ENCODE measurements at regions not wholly inside any gene's neighbourhood (a gene's known extent, or its start where the extent isn't known, plus 50 kb on each side); places are given as distances from the start of the nearest gene placed in this dataset.

DNA sequence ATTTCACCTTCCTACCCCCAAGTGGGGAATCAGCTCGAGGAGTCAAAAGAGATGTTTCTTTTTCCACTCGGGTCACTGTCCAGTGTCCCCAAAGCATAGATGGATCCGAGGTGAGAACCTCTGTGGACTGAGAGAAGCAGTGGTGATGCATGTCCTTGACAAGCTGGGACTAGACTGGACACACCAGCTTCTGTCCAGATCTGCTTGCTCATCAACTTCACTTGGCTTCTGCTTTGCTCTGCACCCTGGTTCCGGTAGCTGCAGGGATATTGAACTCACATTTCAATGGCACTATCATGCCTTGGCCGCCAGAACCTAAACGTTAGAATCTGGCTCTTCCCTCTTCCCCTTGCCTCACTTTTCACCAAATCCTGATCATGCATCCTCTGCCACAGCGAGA lies 50.3 kb upstream of the CXCL12 start:
- WGBS, 2 donors (ENCODE audit: extremely low coverage in 2 of 2, insufficient read length in 2 of 2, insufficient replicate concordance in 1 of 2), result no CpG with 5 or more reads among the region's 7 CpGs

DNA sequence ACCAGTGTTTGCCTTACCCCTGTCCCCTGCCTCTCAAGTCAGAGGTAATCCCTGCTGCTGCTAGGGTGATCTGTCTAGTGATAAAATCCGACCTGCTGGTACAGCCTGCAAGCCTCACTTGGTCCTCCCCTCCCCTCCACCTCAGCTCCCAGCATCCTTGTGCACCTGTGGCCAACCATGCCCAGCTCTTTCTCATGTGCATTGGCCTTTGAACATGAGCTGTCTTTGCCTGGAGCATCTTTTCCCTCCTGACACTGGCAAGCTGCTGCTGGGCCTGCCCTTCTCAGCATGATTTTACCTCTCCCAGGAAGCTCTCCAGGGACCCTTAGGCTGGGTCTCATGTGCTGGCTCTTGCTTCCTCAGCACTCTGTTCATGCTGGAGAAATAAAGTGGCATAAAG lies 51.3 kb upstream of the CXCL12 start:
- H4K8ac ChIP-seq (ENCODE audit: low read depth, low read length), result no peak overlapping the region
- H3K9me3 ChIP-seq (replicated peaks in 1 of 2; ENCODE audit: control insufficient read depth in 2 of 2, insufficient read depth in 1 of 2, low read depth in 1 of 2, low read length in 2 of 2), result no peaks in the 10 kb centered on the region
- H3K18ac ChIP-seq (ENCODE audit: low read length), result no peak overlapping the region
- H3K4me3 ChIP-seq (ENCODE audit: low read length in 2 of 2), result peak overlapping the region in 1 of 2 donors; percentile 2
- no peak overlapping the region for H2AFZ ChIP-seq (ENCODE audit: low read length)
- H3K4ac ChIP-seq (ENCODE audit: low read length), result no peak overlapping the region
- no peak overlapping the region for H2AK5ac ChIP-seq (ENCODE audit: low read depth, low read length)
- DNase-seq (ENCODE audit: low spot score), result no peak
- H3K4me2 ChIP-seq (ENCODE audit: insufficient read depth, low read length, poor library complexity, severe bottlenecking), result no peak overlapping the region
- H3K27me3 ChIP-seq (ENCODE audit: control insufficient read depth in 3 of 3, insufficient read depth in 3 of 3, low read depth in 1 of 3, low read length in 3 of 3), result no peaks in the 10 kb centered on the region
- H3K4me1 ChIP-seq (ENCODE audit: control insufficient read depth in 2 of 2, insufficient read depth in 1 of 2, low read depth in 1 of 2, low read length in 2 of 2), result no peaks in the 10 kb centered on the region
- H3K14ac ChIP-seq (ENCODE audit: low read length), result no peak overlapping the region
- H3K36me3 ChIP-seq (replicated peaks in 1 of 2; ENCODE audit: control insufficient read depth in 2 of 2, insufficient read depth in 2 of 2, low read length in 2 of 2), result no peaks in the 10 kb centered on the region
- no peak overlapping the region for H2BK5ac ChIP-seq (ENCODE audit: low read length)
- no peak overlapping the region for H2BK120ac ChIP-seq (ENCODE audit: low read depth, low read length)
- no peak overlapping the region for H2BK15ac ChIP-seq (ENCODE audit: low read length)
- no peak overlapping the region for H3K23ac ChIP-seq (ENCODE audit: low read depth, low read length, poor library complexity)
- no peak overlapping the region for H4K91ac ChIP-seq (ENCODE audit: low read depth, low read length, poor library complexity)
- WGBS, 2 donors (ENCODE audit: extremely low coverage in 2 of 2, insufficient read length in 2 of 2, insufficient replicate concordance in 1 of 2), result no CpG with 5 or more reads among the region's 1 CpG
- no peak overlapping the region for H3K27ac ChIP-seq (replicated peaks; ENCODE audit: low read length)
- no peak overlapping the region for H2BK12ac ChIP-seq (ENCODE audit: low read length)
- H3K79me1 ChIP-seq (ENCODE audit: low read depth, low read length), result no peaks in the 10 kb centered on the region
- H3K9ac ChIP-seq (ENCODE audit: low read depth, low read length, poor library complexity), result no peak overlapping the region

More for the DNA sequence above, 50.3 kb upstream of the CXCL12 start:
- Histone ChIP-seq H3K9me3 (replicated peaks in 1 of 2; ENCODE audit: control insufficient read depth in 2 of 2, insufficient read depth in 1 of 2, low read depth in 1 of 2, low read length in 2 of 2) (no peaks in the 10 kb centered on the region), H2AK5ac (ENCODE audit: low read depth, low read length) (no peak overlapping the region), H2BK15ac (ENCODE audit: low read length) (no peak overlapping the region), H2BK120ac (ENCODE audit: low read depth, low read length) (no peak overlapping the region), H2BK12ac (ENCODE audit: low read length) (no peak overlapping the region), H3K23ac (ENCODE audit: low read depth, low read length, poor library complexity) (no peak overlapping the region), H3K27ac (replicated peaks; ENCODE audit: low read length) (no peak overlapping the region), H2AFZ (ENCODE audit: low read length) (no peak overlapping the region), H3K9ac (ENCODE audit: low read depth, low read length, poor library complexity) (no peak overlapping the region), H4K8ac (ENCODE audit: low read depth, low read length) (no peak overlapping the region), H3K36me3 (replicated peaks in 1 of 2; ENCODE audit: control insufficient read depth in 2 of 2, insufficient read depth in 2 of 2, low read length in 2 of 2) (no peaks in the 10 kb centered on the region), H3K4me3 (ENCODE audit: low read length in 2 of 2) (no peak overlapping the region), H3K79me1 (ENCODE audit: low read depth, low read length) (no peaks in the 10 kb centered on the region), H3K4ac (ENCODE audit: low read length) (no peak overlapping the region), H3K14ac (ENCODE audit: low read length) (no peak overlapping the region), H3K4me2 (ENCODE audit: insufficient read depth, low read length, poor library complexity, severe bottlenecking) (no peak overlapping the region), H3K27me3 (ENCODE audit: control insufficient read depth in 3 of 3, insufficient read depth in 3 of 3, low read depth in 1 of 3, low read length in 3 of 3) (no peaks in the 10 kb centered on the region), H3K18ac (ENCODE audit: low read length) (no peak overlapping the region), H2BK5ac (ENCODE audit: low read length) (no peak overlapping the region), H4K91ac (ENCODE audit: low read depth, low read length, poor library complexity) (no peak overlapping the region), H3K4me1 (ENCODE audit: control insufficient read depth in 2 of 2, insufficient read depth in 1 of 2, low read depth in 1 of 2, low read length in 2 of 2) (no peaks in the 10 kb centered on the region)
- DNase-seq (ENCODE audit: low spot score), result no peak

DNA sequence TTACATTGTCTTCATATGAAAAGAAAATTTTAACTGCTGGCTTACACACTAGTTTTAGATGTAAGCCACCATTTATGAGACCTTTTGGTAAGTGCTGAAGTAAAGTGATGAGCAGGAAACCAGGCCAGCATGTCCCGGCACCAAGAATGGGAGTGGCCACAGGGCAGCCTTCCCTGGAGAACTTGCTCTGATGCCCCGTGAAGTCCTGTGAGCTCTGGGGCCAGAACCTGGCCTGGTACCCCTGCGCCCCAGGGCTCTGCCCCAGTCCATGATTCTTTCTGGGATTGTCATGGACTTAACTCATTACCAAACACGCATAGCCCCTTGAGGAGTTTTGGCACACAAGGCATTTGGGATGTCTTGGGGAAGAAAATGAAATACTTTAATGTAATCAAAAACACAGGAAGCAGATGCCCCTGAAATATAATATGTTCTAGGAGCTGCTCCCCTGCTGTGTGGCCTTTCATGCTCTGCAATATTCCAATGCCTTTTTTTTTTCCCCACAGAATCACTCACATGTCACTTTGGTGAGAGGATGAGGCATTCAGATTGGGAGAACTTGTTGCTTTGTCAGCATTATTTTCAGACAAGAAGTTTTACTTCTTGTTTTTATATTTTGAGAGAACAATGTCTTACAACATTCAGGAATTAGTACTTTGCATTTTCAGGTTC lies 53.1 kb upstream of the CXCL12 start:
- H2AK5ac ChIP-seq (ENCODE audit: low read depth, low read length), result no peak overlapping the region
- H4K91ac ChIP-seq (ENCODE audit: low read depth, low read length, poor library complexity), result no peak overlapping the region
- no peaks in the 10 kb centered on the region for H3K79me1 ChIP-seq (ENCODE audit: low read depth, low read length)
- H3K27ac ChIP-seq (replicated peaks; ENCODE audit: low read length), result no peak overlapping the region
- no CpG with 5 or more reads among the region's 4 CpGs for WGBS, 2 donors (ENCODE audit: extremely low coverage in 2 of 2, insufficient read length in 2 of 2, insufficient replicate concordance in 1 of 2)
- H3K4me2 ChIP-seq (ENCODE audit: insufficient read depth, low read length, poor library complexity, severe bottlenecking), result no peak overlapping the region
- no peak overlapping the region for H2BK12ac ChIP-seq (ENCODE audit: low read length)
- H3K4ac ChIP-seq (ENCODE audit: low read length), result no peak overlapping the region
- DNase-seq (ENCODE audit: low spot score), result no peak
- no peaks in the 10 kb centered on the region for H3K36me3 ChIP-seq (replicated peaks in 1 of 2; ENCODE audit: control insufficient read depth in 2 of 2, insufficient read depth in 2 of 2, low read length in 2 of 2)
- H2BK5ac ChIP-seq (ENCODE audit: low read length), result no peak overlapping the region
- no peak overlapping the region for H3K14ac ChIP-seq (ENCODE audit: low read length)
- no peaks in the 10 kb centered on the region for H3K27me3 ChIP-seq (ENCODE audit: control insufficient read depth in 3 of 3, insufficient read depth in 3 of 3, low read depth in 1 of 3, low read length in 3 of 3)
- H3K4me1 ChIP-seq (ENCODE audit: control insufficient read depth in 2 of 2, insufficient read depth in 1 of 2, low read depth in 1 of 2, low read length in 2 of 2), result no peaks in the 10 kb centered on the region
- no peak overlapping the region for H2BK15ac ChIP-seq (ENCODE audit: low read length)
- no peak overlapping the region for H2AFZ ChIP-seq (ENCODE audit: low read length)
- no peak overlapping the region for H3K18ac ChIP-seq (ENCODE audit: low read length)
- H3K4me3 ChIP-seq (ENCODE audit: low read length in 2 of 2), result no peak overlapping the region
- no peak overlapping the region for H4K8ac ChIP-seq (ENCODE audit: low read depth, low read length)
- H3K9ac ChIP-seq (ENCODE audit: low read depth, low read length, poor library complexity), result no peak overlapping the region
- no peak overlapping the region for H2BK120ac ChIP-seq (ENCODE audit: low read depth, low read length)
- no peaks in the 10 kb centered on the region for H3K9me3 ChIP-seq (replicated peaks in 1 of 2; ENCODE audit: control insufficient read depth in 2 of 2, insufficient read depth in 1 of 2, low read depth in 1 of 2, low read length in 2 of 2)
- H3K23ac ChIP-seq (ENCODE audit: low read depth, low read length, poor library complexity), result no peak overlapping the region

DNA sequence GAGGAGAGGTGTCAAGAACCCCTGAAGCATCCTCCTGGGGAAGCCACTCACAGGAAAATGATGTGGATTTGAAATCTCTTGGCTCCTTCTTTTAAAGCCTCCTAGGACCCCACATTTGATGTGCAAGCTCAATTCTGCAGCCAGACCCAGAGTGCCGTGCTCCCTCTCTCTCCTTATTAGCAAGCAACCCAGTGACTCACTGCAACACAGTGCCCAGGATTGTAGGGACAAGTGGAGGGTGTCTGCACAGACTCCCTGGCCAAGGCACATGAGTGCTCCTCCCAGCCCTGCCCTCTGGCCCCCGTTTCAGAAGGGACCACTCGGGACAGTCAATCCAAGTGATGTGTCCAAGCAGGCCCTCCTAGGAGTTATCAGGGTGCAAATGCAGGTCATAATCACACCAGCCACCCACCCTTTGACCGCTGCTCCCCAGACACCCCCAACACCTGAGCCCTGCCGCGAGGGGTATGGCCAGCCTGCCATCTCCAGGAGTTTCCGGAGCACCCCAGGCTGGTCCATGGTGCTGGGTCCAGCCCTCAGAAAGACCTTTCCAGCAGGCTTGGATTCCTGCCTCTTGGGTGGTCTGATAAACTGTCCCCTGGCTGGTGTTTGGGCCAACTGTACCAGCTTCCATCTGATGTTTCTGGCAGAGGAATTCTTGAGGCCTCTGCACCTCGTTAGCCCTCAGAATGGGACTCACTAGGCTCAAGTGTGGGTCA lies 54.5 kb upstream of the CXCL12 start:
- no peak overlapping the region for H3K27ac ChIP-seq (replicated peaks; ENCODE audit: low read length)
- H3K4me2 ChIP-seq (ENCODE audit: insufficient read depth, low read length, poor library complexity, severe bottlenecking), result no peak overlapping the region
- no peak overlapping the region for H3K4ac ChIP-seq (ENCODE audit: low read length)
- no peaks in the 10 kb centered on the region for H3K79me1 ChIP-seq (ENCODE audit: low read depth, low read length)
- no peak overlapping the region for H2AFZ ChIP-seq (ENCODE audit: low read length)
- no peaks in the 10 kb centered on the region for H3K4me1 ChIP-seq (ENCODE audit: control insufficient read depth in 2 of 2, insufficient read depth in 1 of 2, low read depth in 1 of 2, low read length in 2 of 2)
- peak overlapping the region; percentile 48 for H3K18ac ChIP-seq (ENCODE audit: low read length)
- H3K14ac ChIP-seq (ENCODE audit: low read length), result peak overlapping the region; percentile 56
- DNase-seq (ENCODE audit: low spot score), result no peak
- H3K23ac ChIP-seq (ENCODE audit: low read depth, low read length, poor library complexity), result no peak overlapping the region
- H2AK5ac ChIP-seq (ENCODE audit: low read depth, low read length), result no peak overlapping the region
- no peaks in the 10 kb centered on the region for H3K9me3 ChIP-seq (replicated peaks in 1 of 2; ENCODE audit: control insufficient read depth in 2 of 2, insufficient read depth in 1 of 2, low read depth in 1 of 2, low read length in 2 of 2)
- no peak overlapping the region for H3K9ac ChIP-seq (ENCODE audit: low read depth, low read length, poor library complexity)
- H2BK120ac ChIP-seq (ENCODE audit: low read depth, low read length), result no peak overlapping the region
- H3K27me3 ChIP-seq (ENCODE audit: control insufficient read depth in 3 of 3, insufficient read depth in 3 of 3, low read depth in 1 of 3, low read length in 3 of 3), result no peaks in the 10 kb centered on the region
- H3K4me3 ChIP-seq (ENCODE audit: low read length in 2 of 2), result no peak overlapping the region
- H4K8ac ChIP-seq (ENCODE audit: low read depth, low read length), result no peak overlapping the region
- no CpG with 5 or more reads among the region's 8 CpGs for WGBS, 2 donors (ENCODE audit: extremely low coverage in 2 of 2, insufficient read length in 2 of 2, insufficient replicate concordance in 1 of 2)
- H2BK15ac ChIP-seq (ENCODE audit: low read length), result no peak overlapping the region
- no peak overlapping the region for H4K91ac ChIP-seq (ENCODE audit: low read depth, low read length, poor library complexity)
- no peaks in the 10 kb centered on the region for H3K36me3 ChIP-seq (replicated peaks in 1 of 2; ENCODE audit: control insufficient read depth in 2 of 2, insufficient read depth in 2 of 2, low read length in 2 of 2)
- H2BK5ac ChIP-seq (ENCODE audit: low read length), result peak overlapping the region; percentile 53
- H2BK12ac ChIP-seq (ENCODE audit: low read length), result no peak overlapping the region

All from neuronal stem cell (in vitro differentiated cells).